GM21367 (cell line): ENCODE measurements at regions not wholly inside any gene's neighbourhood (a gene's known extent, or its start where the extent isn't known, plus 50 kb on each side); places are given as distances from the start of the nearest gene placed in this dataset.

ENCODE experiments used
- ATAC-seq: cut with Tn5 transposase; IDR thresholded peaks from one replicate; pipeline ENCODE4 v1.9.1; 2021; ENCODE audit not compliant: unreplicated experiment

DNA sequence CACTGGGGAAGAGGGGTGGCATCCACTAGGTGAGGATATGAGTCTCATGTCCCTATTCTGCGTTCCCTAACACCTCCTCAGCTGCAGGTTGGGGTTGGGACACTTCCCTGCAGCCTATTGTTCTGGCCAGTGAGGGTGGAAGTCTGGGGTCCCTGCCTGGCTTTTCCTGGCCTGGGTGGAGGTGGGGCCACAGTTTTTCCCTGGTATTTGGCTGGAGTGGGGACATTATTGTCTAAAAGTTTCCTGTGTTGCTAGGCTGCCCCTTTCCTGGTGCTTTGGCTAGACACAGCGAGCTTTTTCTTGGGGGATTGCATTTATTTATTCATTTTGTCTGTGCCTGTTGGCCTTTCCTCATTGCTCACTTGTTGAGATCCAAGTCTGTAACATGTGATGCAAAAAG, 559.5 kb upstream of the IGFBP3 start:
- no peak for ATAC-seq

DNA sequence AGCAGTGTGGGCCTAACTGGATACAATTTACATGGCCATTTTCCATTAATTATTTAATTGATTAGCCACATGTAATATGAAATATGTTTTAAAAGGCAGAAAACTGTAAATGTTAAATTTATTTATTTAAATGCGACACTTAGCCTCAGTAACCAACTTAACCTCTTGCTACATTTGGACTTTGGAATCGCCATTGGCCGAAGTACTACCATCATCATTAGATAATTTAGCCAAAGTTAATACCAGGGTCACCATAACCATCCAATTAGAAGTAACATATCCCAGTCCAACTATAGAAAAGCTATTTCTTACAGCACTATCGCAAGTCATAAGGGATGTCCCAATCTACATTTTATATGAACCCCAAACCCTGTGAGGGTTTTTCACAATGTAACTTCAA, 558.6 kb upstream of the IGFBP3 start:
- no peak for ATAC-seq

DNA sequence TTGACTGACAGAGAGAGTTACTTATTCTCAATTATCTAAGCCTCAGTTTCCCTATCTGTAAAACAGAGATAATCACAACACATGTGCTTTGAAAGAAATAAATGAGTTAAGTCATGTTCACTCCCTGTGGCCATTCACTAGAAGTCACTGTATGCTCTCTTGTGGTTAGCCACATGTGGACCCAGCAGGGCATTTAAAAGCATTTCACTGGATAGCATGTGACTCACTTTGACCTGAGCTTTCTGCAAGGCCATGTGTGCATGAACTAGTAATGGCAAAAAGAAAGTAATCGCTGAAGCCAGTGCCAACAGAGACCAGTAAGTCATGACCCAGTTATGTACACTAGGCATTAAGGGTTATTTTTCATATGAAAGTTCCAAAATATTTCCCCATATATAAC, 557.0 kb upstream of the IGFBP3 start:
- ATAC-seq = no peak

DNA sequence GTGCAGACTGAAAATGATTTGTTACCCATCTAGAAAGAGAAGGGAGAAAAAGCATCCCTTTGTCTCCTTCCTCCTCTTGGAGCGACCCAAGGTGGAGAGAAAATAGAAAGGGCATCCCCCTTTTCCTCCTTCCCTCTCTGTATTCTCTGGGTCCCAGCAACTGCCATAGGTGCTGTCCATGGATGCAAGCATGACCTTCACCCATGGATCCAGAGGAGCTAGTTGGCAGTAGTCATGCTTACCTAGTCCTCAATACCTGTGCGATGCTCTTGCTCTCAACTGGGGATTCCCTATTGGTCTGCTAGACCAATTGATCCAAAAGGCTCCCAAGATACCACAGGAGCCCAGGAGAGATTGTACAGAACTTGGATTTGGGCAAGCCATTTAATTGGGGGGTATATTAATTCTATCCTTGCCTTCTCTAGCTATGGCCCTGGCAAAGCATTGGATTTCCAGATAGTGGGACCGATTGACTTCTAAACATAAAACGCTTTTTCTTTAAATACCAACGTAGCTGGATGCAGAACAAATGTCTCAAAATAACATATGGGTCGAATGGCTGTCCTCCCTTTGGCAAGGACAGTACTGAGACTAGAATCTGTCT, 547.8 kb upstream of the IGFBP3 start:
- ATAC-seq = no peak

DNA sequence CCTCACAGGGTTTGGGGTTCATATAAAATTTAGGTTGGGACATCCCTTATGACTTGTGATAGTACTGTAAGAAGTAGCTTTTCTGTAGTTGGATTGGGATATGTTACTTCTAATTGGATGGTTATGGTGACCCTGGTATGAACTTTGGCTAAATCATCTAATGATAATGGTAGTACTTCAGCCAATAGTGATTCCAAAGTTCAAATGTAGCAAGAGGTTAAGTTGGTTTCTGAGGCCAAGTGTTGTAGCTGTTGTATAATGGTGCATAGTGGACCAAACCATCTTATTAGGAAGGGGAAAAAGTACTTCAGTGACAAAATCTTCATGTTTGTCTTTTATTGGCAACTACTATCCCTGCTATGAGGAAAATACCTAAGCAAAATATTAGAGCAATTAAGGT, 542.1 kb upstream of the IGFBP3 start:
- no peak for ATAC-seq

DNA sequence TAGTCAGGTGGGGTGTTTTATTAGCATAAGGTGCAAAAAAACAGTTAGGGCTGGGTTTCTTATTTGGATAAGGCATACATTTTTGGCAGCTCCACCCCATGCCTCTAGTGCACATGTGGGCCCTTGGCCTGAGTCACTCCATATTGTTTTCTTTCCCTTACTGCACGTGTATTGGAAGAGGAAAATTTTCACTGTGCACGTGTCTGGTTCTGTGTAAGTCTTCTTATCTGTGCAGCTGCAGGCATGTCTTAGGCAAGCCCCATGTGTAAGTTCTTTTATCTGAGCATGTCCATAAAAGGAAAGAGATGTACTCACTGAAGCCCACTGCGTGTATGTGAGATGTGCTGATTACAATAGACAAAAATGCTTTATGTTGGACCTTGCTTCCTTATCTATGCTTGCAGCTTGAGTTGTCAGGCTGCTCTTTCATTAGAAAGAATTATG, 540.3 kb upstream of the IGFBP3 start:
- ATAC-seq = no peak

DNA sequence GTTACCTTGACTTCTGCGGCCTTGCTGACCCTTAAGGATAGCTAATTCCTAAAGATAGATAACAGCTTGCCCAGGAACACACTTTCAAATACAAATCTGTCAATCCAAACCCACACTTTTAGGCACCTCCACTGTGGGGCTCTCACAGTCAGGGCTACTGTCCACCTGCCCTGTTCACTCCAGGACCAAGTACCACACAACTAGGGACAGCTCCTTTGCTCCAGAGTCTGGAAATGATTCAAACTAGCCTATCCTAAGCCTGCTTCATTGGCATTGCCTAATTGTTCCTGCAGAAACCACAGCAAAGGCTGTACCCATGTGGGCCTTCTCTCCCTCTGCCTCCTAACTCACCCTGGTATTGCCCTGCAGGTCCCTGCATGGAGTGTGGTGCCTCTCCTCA, 538.9 kb upstream of the IGFBP3 start:
- ATAC-seq = no peak

DNA sequence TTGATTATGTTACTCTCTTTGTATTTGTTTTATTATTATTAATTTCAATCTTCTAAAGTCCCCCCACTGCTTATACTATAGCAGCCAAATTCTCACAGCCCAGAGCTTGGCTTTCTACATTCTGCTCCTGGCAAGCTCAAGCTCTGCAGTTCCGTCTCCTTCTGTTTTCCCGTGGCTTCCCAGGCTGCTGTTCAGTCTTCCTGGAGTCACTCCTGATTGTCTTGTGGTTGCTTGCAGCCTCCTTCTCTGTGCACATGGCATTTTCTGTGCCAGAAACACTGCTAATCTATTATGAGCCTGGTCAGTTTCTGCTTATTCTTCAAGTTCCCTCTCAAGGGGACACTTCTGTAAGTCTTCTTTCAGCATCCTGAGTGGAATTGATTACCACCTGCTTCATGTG, 533.7 kb upstream of the IGFBP3 start:
- no peak for ATAC-seq

DNA sequence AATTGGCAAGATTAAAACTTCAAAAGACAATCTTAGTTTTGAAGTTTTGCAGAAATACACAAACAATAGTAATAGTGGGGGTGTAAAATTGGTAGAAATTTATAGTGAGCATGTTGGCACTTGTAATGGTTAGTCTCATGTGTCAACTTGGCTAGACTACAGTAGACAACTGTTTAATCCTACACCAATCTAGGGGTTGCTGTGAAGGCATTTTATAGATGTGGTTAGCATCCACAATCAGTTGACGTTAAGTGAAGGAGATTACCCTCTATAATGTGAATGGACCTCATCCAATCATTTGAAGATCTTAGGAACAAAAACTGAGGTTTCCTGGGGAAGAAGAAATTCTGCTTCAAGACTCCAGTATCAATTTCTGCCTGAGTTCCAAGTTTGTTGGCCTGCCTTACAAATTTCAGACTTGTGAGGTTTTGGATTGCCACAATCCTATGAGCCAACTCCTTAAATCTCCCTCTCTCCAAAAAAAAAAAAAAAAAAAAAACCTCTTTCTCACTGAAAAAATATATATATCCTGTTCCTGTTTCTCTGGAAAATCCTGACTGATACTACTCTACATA, 531.6 kb upstream of the IGFBP3 start:
- no peak for ATAC-seq

DNA sequence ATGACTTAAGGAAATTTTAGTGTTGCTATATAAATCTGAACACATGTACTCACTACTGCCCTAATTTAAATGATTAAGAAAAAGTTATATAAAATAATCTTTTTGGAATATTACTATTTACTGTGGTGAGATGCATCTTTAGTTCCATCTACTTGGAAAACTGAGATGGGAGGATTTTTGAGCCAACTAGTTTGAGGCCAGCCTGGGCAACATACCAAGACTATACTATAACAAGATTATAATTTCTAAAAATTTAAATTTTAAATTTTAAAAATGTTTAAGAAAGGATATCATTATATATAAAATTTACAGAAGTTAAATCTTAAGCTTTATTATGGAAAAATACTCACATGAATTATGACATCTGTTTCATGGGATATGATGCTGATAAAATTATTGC, 530.8 kb upstream of the IGFBP3 start:
- no peak for ATAC-seq

- ATAC-seq = no peak
Observed at GRCh38 chr7:46450886-46451285, 529.8 kb upstream of the IGFBP3 start.

DNA sequence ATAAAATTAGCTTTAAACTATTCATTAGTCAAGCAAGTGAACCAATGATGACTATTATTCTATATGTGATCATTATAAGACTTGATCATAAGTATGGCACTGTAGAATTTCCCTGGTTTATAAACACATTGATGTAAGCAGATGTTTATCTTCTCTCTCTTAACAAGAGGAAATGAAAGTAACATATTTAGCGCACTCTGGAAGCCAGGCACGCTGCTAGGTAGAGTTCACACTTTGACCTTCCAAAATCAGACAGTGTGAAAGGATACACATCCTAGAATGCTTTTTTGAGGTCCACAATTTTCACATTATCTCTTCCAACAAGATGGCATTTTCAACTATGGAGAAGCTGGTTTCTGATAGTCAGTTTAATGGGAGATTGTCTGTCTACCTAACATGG, 529.4 kb upstream of the IGFBP3 start:
- ATAC-seq = no peak

- ATAC-seq = no peak
Observed at GRCh38 chr7:46449743-46450142, 528.7 kb upstream of the IGFBP3 start.

GRCh38 chr7:46448478-46448877, 527.4 kb upstream of the IGFBP3 start:
- no peak for ATAC-seq

- ATAC-seq = no peak
Observed at GRCh38 chr7:46446151-46446550, 525.1 kb upstream of the IGFBP3 start.

- ATAC-seq = no peak
Observed at GRCh38 chr7:46444256-46444655, 523.2 kb upstream of the IGFBP3 start.

DNA sequence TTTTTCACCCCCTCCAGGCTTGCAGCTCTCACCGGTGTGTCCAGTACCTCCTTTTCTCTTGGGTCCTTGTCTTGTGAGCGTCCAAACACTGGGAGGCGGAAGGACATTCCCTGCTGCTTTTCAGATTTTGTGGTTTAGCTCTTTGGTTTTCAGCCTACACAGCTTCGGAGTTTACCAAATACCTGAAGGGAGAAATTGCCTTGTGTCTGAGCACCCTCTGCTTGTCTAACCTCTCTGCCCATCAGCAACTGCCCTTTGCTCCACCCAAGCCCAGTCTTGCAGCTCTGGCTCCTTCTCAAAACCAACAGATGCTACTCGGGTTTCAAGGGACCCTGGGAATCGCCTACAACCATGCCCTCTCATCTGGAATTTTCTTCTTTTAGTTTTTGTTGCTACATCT, 519.1 kb upstream of the IGFBP3 start:
- ATAC-seq = no peak

- ATAC-seq = no peak
Observed at GRCh38 chr7:46432708-46433107, 511.6 kb upstream of the IGFBP3 start.

- no peak for ATAC-seq
Observed at GRCh38 chr7:46428295-46428694, 507.2 kb upstream of the IGFBP3 start.

- no peak for ATAC-seq
Observed at GRCh38 chr7:46424934-46425333, 503.9 kb upstream of the IGFBP3 start.

DNA sequence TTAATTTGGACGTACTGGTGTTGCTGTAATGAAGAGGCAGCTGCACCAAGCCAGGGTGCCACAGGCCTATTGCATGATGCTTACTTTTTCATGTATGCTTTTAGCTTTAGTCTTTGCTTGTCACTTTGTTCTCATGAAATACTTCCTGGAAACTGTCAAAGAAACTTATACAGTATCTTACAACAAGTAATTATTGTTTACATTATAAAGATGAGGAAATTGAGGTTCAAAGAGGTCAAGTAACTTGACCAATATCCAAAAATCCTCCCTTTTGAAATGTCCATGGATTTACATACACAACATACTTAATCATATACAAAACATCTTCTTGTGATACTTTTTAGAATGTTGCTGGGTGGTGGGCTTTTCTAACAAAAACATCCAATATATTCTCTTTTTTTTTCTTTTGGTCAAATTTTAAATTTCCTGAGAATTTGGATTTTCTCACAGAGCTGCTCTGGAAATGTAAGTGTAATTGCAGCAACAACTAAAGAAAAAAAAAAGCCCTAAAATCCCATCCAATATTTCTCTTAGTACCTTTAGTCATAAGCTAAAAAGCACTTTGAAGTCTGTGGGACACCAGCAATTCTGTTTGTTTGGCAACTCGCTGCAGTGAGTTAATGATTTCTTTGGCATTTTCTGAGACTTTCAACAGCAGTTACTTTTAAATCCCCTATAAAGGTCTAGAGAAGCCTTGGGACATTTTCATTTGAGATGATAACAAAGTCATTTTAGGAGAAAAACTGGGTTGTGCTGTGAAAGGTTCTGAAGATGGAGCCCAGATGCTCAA, 500.6 kb upstream of the IGFBP3 start:
- no peak for ATAC-seq

- no peak for ATAC-seq
Observed at GRCh38 chr7:46414946-46415345, 493.9 kb upstream of the IGFBP3 start.
